ENCODE measurements at regions not wholly inside any gene's neighbourhood (a gene's known extent, or its start where the extent isn't known, plus 50 kb on each side); places are given as distances from the start of the nearest gene placed in this dataset.

- DNase-seq (ENCODE audit: extremely low spot score, insufficient read length, low read depth) = no peak
- FAIRE-seq = no peak
These were observed 492.4 kb upstream of the LRATD1 start for GRCh38 chr2:14140009-14140550.

GRCh38 chr2:14143435-14143834, 489.1 kb upstream of the LRATD1 start:
- FAIRE-seq = no peak
- no peak for DNase-seq (ENCODE audit: extremely low spot score, insufficient read length, low read depth)

GRCh38 chr2:14148216-14148615, 484.3 kb upstream of the LRATD1 start:
- FAIRE-seq = no peak
- no peak for DNase-seq (ENCODE audit: extremely low spot score, insufficient read length, low read depth)

GRCh38 chr2:14157816-14158215, 474.7 kb upstream of the LRATD1 start:
- DNase-seq (ENCODE audit: extremely low spot score, insufficient read length, low read depth) (no peak), FAIRE-seq (no peak)

GRCh38 chr2:14180333-14180732, 452.2 kb upstream of the LRATD1 start:
- no peak for FAIRE-seq
- DNase-seq (ENCODE audit: extremely low spot score, insufficient read length, low read depth) = no peak

GRCh38 chr2:14182227-14182946, 450.1 kb upstream of the LRATD1 start:
- no peak for DNase-seq (ENCODE audit: extremely low spot score, insufficient read length, low read depth)
- no peak for FAIRE-seq

- no peak for FAIRE-seq
- no peak for DNase-seq (ENCODE audit: extremely low spot score, insufficient read length, low read depth)
These were observed 446.6 kb upstream of the LRATD1 start for GRCh38 chr2:14185906-14186305.

GRCh38 chr2:14188446-14188845, 444.1 kb upstream of the LRATD1 start:
- DNase-seq (ENCODE audit: extremely low spot score, insufficient read length, low read depth) = no peak
- no peak for FAIRE-seq

- DNase-seq (ENCODE audit: extremely low spot score, insufficient read length, low read depth) (no peak), FAIRE-seq (no peak)
These were observed 442.6 kb upstream of the LRATD1 start for GRCh38 chr2:14189929-14190328.

- DNase-seq (ENCODE audit: extremely low spot score, insufficient read length, low read depth) (no peak), FAIRE-seq (no peak)
These were observed 438.3 kb upstream of the LRATD1 start for GRCh38 chr2:14194233-14194632.

- FAIRE-seq = no peak
- DNase-seq (ENCODE audit: extremely low spot score, insufficient read length, low read depth) = no peak
These were observed 435.2 kb upstream of the LRATD1 start for GRCh38 chr2:14197293-14197692.

GRCh38 chr2:14199040-14199439, 433.5 kb upstream of the LRATD1 start:
- DNase-seq (ENCODE audit: extremely low spot score, insufficient read length, low read depth) = no peak
- FAIRE-seq = no peak

- no peak for DNase-seq (ENCODE audit: extremely low spot score, insufficient read length, low read depth)
- FAIRE-seq = no peak
These were observed 413.2 kb upstream of the LRATD1 start for GRCh38 chr2:14219306-14219705.

- DNase-seq (ENCODE audit: extremely low spot score, insufficient read length, low read depth) = no peak
These were observed 412.4 kb upstream of the LRATD1 start for GRCh38 chr2:14220101-14220500.

GRCh38 chr2:14221466-14221865, 411.1 kb upstream of the LRATD1 start:
- FAIRE-seq (no peak), DNase-seq (ENCODE audit: extremely low spot score, insufficient read length, low read depth) (no peak)

More at GRCh38 chr2:14220101-14220500, 412.4 kb upstream of the LRATD1 start:
- FAIRE-seq = no peak

- FAIRE-seq (no peak), DNase-seq (ENCODE audit: extremely low spot score, insufficient read length, low read depth) (no peak)
These were observed 408.9 kb upstream of the LRATD1 start for GRCh38 chr2:14223576-14223975.

GRCh38 chr2:14231391-14231898, 401.1 kb upstream of the LRATD1 start:
- FAIRE-seq (no peak), DNase-seq (ENCODE audit: extremely low spot score, insufficient read length, low read depth) (no peak)

GRCh38 chr2:14232217-14232616, 400.3 kb upstream of the LRATD1 start:
- FAIRE-seq (no peak), DNase-seq (ENCODE audit: extremely low spot score, insufficient read length, low read depth) (no peak)

- DNase-seq (ENCODE audit: extremely low spot score, insufficient read length, low read depth) (no peak), FAIRE-seq (no peak)
These were observed 397.6 kb upstream of the LRATD1 start for GRCh38 chr2:14234911-14235310.

- no peak for DNase-seq (ENCODE audit: extremely low spot score, insufficient read length, low read depth)
- FAIRE-seq = no peak
These were observed 396.9 kb upstream of the LRATD1 start for GRCh38 chr2:14235667-14236066.

GRCh38 chr2:14237902-14238301, 394.6 kb upstream of the LRATD1 start:
- DNase-seq (ENCODE audit: extremely low spot score, insufficient read length, low read depth) = no peak
- FAIRE-seq = no peak

- no peak for DNase-seq (ENCODE audit: extremely low spot score, insufficient read length, low read depth)
- FAIRE-seq = no peak
These were observed 392.9 kb upstream of the LRATD1 start for GRCh38 chr2:14239605-14240004.

Data from GM18507 (cell line).